Nucleus accumbens (tissue), 56 donors: ENCODE measurements at regions not wholly inside any gene's neighbourhood (a gene's known extent, or its start where the extent isn't known, plus 50 kb on each side); places are given as distances from the start of the nearest gene placed in this dataset.
A peak's percentile ranks its signal among the peaks of the same experiment; 100 is the strongest.

Experiments used
- DNase-seq, 56 donors: peaks; one replicate each; lab custom pipeline; 2025; lab: John Stamatoyannopoulos, UW

- no peak for DNase-seq
Measured at GRCh38 chr4:180462116-180462515, 1781.1 kb upstream of the TENM3 start.

- no peak for DNase-seq
Measured at GRCh38 chr4:180465364-180465763, 1777.8 kb upstream of the TENM3 start.

- no peak for DNase-seq
Measured at GRCh38 chr4:180483036-180483435, 1760.2 kb upstream of the TENM3 start.

- DNase-seq = no peak
Measured at GRCh38 chr4:180485407-180485806, 1757.8 kb upstream of the TENM3 start.

GRCh38 chr4:180486342-180486741, 1756.9 kb upstream of the TENM3 start:
- DNase-seq = no peak

GRCh38 chr4:180489787-180490186, 1753.4 kb upstream of the TENM3 start:
- no peak for DNase-seq

- no peak for DNase-seq
Measured at GRCh38 chr4:180491210-180491609, 1752.0 kb upstream of the TENM3 start.

GRCh38 chr4:180493299-180493698, 1749.9 kb upstream of the TENM3 start:
- no peak for DNase-seq

GRCh38 chr4:180500154-180500553, 1743.0 kb upstream of the TENM3 start:
- no peak for DNase-seq

GRCh38 chr4:180512801-180513475, 1730.3 kb upstream of the TENM3 start:
- no peak for DNase-seq

- no peak for DNase-seq
Measured at GRCh38 chr4:180518906-180519305, 1724.3 kb upstream of the TENM3 start.

- DNase-seq = peak in 1 of 56 donors; percentile 6
Measured at GRCh38 chr4:180521181-180521580, 1722.0 kb upstream of the TENM3 start.

GRCh38 chr4:180525523-180526077, 1717.6 kb upstream of the TENM3 start:
- no peak for DNase-seq

- no peak for DNase-seq
Measured at GRCh38 chr4:180528003-180528402, 1715.2 kb upstream of the TENM3 start.

- DNase-seq = no peak
Measured at GRCh38 chr4:180530787-180531186, 1712.4 kb upstream of the TENM3 start.

GRCh38 chr4:180532691-180533090, 1710.5 kb upstream of the TENM3 start:
- no peak for DNase-seq

- no peak for DNase-seq
Measured at GRCh38 chr4:180538384-180539057, 1704.7 kb upstream of the TENM3 start.

GRCh38 chr4:180539284-180539683, 1703.9 kb upstream of the TENM3 start:
- DNase-seq = no peak

GRCh38 chr4:180541678-180542077, 1701.5 kb upstream of the TENM3 start:
- DNase-seq = no peak

- peak in 2 of 56 donors; percentile 5 to 16 for DNase-seq
Measured at GRCh38 chr4:180542445-180543100, 1700.6 kb upstream of the TENM3 start.

- no peak for DNase-seq
Measured at GRCh38 chr4:180550106-180550505, 1693.1 kb upstream of the TENM3 start.
